ENCODE measurements at regions not wholly inside any gene's neighbourhood (a gene's known extent, or its start where the extent isn't known, plus 50 kb on each side); places are given as distances from the start of the nearest gene placed in this dataset.
"Not testable (repeated sequence)": the region's sequence is repeated elsewhere in the genome, so short reads cannot be mapped to it uniquely, and the experiment has no call there.

DNA sequence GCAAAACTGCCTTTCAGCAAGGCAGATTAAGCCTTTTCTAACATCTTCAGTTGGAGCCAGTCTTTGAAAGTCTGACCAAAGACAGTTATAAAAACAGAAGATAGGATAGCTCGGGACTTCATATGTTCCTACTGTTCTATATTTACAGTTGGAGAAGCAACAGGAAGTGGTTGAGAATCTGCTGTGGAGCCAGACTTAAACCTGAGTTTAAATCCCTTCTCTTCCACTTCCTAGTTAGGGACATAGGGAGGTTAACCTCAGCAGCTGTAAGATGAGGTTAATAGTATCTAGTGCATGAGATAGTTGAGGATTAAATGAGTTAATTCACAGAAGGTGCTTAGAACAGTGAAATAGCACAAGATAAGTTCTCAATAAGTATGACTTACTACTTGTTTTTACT lies 84.5 kb upstream of the FREM1 start:
- no peak for ATAC-seq (ENCODE audit: low read depth)
- peaks cover 2% of the 10 kb centered on the region for H3K27me3 Mint-ChIP-seq
- peak overlapping the region; percentile 88 for H3K27ac Mint-ChIP-seq
- POLR2A ChIA-PET, result no interaction called here
- H3K4me3 Mint-ChIP-seq, result peak overlapping the region; percentile 87
- H3K4me1 Mint-ChIP-seq, result peaks cover 32% of the 10 kb centered on the region
- no peaks in the 10 kb centered on the region for H3K36me3 Mint-ChIP-seq
- no peaks in the 10 kb centered on the region for H3K9me3 Mint-ChIP-seq
- DNase-seq, result no peak

DNA sequence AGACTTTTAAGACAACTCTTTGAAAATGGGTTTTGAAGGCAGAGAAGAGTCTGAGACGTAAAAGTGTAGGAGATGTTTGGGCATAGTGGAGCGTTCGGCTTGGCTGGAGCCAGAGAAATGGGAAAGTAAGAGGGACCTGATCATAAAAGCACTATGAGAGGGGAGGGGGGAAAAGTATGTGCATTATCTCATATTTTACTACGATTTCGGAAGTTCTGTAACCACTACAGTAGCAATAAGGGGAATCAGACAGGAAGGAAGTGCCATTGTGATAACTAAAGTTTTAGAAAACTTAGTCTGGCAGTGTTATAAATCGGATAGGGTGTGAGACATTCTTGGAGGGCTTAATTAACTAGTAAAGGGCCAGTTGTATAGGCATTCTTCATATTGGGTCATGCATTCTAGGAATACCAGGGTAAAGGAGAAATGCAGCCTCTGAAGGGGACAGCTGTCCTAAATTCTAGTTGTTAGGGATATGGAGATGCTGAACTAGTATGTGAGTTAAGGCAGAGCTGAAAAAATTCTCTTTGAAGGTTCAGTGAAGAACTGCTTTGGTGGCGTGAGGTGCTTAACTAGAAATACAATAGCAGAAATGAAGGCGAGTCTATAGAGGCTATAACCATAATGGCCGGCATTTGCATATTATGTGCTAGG lies 83.8 kb upstream of the FREM1 start:
- POLR2A ChIA-PET, result no interaction called here
- ATAC-seq (ENCODE audit: low read depth), result peak; percentile 75

DNA sequence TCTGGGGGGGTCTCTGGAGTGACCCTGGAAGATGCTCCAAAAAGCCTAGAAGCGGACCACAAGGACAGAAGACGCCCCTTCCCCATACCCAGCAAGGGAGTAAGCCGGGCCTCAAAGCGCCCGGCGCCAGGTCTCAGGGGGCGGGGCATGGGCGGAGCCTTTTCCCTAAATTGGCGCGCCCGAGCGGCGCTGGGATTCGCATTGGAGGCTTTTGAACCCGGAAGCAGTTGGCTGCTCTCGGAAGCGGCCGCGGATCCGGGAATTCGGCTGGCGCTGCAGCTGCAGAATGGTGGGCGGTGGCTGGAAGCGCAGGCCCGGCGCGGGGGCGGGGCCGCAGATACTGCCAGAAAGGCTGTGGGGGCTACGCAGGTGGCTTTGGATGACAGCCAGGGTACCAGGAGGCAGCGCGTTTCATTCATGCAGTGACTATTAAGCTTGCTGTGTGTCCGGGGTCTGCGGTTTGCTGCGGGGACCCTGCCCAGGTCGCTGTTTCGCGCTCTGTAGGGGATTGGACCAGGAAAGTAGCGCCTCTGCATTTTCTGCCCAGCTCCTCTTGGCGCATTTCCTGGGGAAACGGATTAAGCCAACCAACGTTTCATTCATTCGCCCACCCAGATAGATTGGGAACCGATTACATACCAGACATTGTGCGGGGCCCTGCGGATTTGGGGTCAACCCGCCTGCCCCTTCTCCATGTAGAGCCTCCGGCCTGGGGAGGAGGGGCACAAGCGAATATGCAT lies 83.0 kb upstream of the FREM1 start:
- Mint-ChIP-seq H3K36me3 (no peaks in the 10 kb centered on the region), H3K9me3 (no peaks in the 10 kb centered on the region), H3K27ac (peak overlapping the region; percentile 88), H3K4me1 (peaks cover 32% of the 10 kb centered on the region), H3K4me3 (peak overlapping the region; percentile 87), H3K27me3 (peaks cover 2% of the 10 kb centered on the region)
- ATAC-seq (ENCODE audit: low read depth) (peak; percentile 41), DNase-seq (peak; percentile 64)
- POLR2A ChIA-PET, result interaction anchor here (0.6 kb wide), 1 partner anchor 33 kb away, joined by 3 read pairs; no protein-coding TSS in a partner anchor

More for the DNA sequence above, 83.8 kb upstream of the FREM1 start:
- no peak for DNase-seq
- Mint-ChIP-seq H3K9me3 (no peaks in the 10 kb centered on the region), H3K27ac (peak overlapping the region; percentile 88), H3K4me3 (peak overlapping the region; percentile 87), H3K27me3 (peaks cover 2% of the 10 kb centered on the region), H3K36me3 (no peaks in the 10 kb centered on the region), H3K4me1 (peaks cover 32% of the 10 kb centered on the region)

DNA sequence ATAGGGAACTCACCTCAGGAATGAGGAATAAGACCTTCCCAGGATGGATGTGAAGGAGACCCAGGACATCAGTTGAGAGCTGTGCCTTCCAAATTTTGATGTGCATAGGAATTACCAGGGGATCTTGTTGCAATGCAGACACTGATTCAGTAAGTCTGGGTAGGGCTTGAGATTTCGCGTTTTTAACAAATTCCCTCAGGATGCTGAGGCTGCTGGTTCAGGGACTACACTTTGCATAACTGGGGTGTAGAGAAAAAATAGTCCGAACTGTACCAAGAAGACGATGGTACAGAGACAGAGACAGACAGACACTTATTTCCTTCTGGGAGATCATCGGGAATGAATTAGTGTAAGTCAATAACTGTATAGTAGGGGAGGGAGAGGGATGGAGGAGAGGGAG lies 82.3 kb upstream of the FREM1 start:
- DNase-seq, result no peak
- Mint-ChIP-seq H3K27ac (peak overlapping the region; percentile 36), H3K36me3 (no peaks in the 10 kb centered on the region), H3K27me3 (peaks cover 6% of the 10 kb centered on the region), H3K4me1 (peaks cover 30% of the 10 kb centered on the region), H3K4me3 (peak overlapping the region; percentile 87), H3K9me3 (no peaks in the 10 kb centered on the region)
- POLR2A ChIA-PET, result no interaction called here
- no peak for ATAC-seq (ENCODE audit: low read depth)

DNA sequence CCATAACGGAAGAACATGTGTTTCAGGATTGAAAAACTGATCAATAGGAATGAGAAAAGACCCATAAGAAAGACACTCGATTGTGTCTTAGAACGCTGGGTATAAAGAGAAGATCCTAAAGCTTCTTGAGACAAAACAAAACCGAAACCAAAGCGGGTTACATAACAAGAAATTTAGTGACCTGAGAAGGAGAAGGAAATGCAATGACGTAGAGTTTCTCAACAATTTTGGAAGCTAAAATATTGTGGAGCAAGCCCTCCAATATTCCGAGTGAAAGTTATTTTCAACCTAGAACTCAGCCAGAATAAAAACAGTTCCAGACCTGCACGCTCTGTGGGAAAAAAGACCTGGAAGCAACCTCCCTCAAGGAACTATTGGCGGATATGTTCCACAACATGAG lies 81.9 kb upstream of the FREM1 start:
- Mint-ChIP-seq H3K4me1 (peaks cover 30% of the 10 kb centered on the region), H3K36me3 (no peaks in the 10 kb centered on the region), H3K9me3 (no peaks in the 10 kb centered on the region), H3K27me3 (peaks cover 6% of the 10 kb centered on the region), H3K4me3 (peak overlapping the region; percentile 87), H3K27ac (no peak overlapping the region)
- POLR2A ChIA-PET, result no interaction called here
- ATAC-seq (ENCODE audit: low read depth) (no peak), DNase-seq (no peak)

DNA sequence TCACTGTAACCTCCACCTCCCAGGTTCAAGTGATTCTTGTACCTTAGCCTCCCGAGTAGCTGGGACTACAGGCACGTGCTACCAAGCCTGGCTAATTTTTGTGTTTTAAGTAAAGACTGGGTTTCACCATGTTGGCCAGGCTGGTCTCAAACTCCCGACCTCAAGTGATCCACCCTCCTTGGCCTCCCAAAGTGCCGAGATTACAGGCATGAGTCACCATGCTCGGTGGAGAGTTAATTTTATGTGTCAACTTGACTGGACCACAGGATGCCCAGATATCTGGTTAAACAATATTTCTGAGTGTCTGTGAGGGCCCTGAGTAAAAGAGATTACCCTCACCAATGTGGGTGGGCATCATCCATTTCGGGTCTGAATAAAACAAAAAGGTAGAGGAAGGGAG lies 80.4 kb upstream of the FREM1 start:
- H3K4me1 Mint-ChIP-seq, result peaks cover 28% of the 10 kb centered on the region
- H3K9me3 Mint-ChIP-seq; DNase-seq; ATAC-seq (ENCODE audit: low read depth); H3K36me3 Mint-ChIP-seq; POLR2A ChIA-PET; H3K27ac Mint-ChIP-seq; H3K27me3 Mint-ChIP-seq; H3K4me3 Mint-ChIP-seq: not testable (repeated sequence)

DNA sequence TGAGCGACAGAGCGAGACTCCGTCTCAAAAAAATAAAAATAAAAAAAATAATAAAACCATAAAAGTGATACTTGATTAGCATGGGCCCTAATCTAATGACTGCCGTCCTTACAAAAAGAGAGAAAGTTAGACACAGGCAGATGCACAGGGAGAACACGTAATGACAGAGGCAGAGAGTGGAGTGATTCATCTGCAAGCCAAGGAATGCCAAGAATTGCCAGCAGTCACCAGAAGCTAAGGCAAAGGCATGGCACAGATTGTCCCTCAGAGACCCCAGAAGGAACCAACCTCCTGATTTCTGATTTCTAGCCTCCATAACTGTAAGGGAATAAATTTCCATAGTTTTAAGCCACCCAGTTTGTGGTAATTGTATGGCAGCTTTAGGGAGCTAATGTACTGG lies 79.6 kb upstream of the FREM1 start:
- ATAC-seq (ENCODE audit: low read depth) (no peak), DNase-seq (no peak)
- H3K36me3 Mint-ChIP-seq, result no peaks in the 10 kb centered on the region
- peaks cover 28% of the 10 kb centered on the region for H3K4me1 Mint-ChIP-seq
- H3K27ac Mint-ChIP-seq, result no peak overlapping the region
- peaks cover 6% of the 10 kb centered on the region for H3K27me3 Mint-ChIP-seq
- POLR2A ChIA-PET, result no interaction called here
- H3K4me3 Mint-ChIP-seq, result no peak overlapping the region
- no peaks in the 10 kb centered on the region for H3K9me3 Mint-ChIP-seq

DNA sequence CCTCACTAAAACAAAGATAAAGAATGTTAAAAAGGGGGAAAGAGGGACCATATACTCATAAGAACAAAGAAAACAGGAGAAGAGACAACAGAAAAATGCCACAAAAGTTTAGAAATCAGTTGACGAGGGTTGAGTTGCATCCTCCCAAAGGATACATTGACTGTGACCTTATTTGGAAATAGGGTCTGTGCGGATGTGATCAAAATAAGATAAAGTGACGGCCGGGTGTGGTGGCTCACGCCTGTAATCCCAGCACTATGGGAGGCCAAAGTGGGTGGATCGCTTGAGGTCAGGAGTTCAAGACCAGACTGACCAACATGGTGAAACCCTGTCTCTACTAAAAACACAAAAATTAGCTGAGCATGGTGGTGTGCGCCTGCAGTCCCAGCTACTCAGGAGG lies 79.1 kb upstream of the FREM1 start:
- H3K4me1 Mint-ChIP-seq, result peaks cover 23% of the 10 kb centered on the region

DNA sequence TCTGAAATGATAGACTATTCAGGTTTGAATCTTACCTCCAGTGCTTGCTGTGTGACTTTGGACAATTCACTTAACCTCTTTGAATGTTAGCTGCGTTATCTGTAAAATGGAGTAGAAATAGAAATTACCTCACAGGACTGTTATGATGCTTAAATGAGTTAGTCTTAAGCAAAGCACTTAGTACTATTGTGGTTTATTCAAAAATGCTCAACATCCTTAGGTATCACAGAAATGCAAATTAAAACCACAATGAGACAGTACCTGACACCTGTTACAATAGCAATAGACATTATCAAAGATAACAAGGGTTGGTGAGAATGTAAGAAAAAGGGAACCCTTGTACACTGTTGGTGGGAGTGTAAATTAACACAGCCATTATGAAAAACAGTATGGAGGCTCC lies 77.6 kb upstream of the FREM1 start:
- Mint-ChIP-seq H3K9me3 (no peaks in the 10 kb centered on the region), H3K4me3 (no peak overlapping the region), H3K36me3 (no peaks in the 10 kb centered on the region), H3K27me3 (peaks cover 8% of the 10 kb centered on the region), H3K27ac (no peak overlapping the region), H3K4me1 (peaks cover 13% of the 10 kb centered on the region)
- ATAC-seq (ENCODE audit: low read depth), result no peak
- POLR2A ChIA-PET, result no interaction called here
- DNase-seq, result no peak

More for the DNA sequence above, 79.1 kb upstream of the FREM1 start:
- DNase-seq; H3K36me3 Mint-ChIP-seq; H3K4me3 Mint-ChIP-seq; H3K27me3 Mint-ChIP-seq; H3K9me3 Mint-ChIP-seq; POLR2A ChIA-PET; ATAC-seq (ENCODE audit: low read depth); H3K27ac Mint-ChIP-seq: not testable (repeated sequence)

DNA sequence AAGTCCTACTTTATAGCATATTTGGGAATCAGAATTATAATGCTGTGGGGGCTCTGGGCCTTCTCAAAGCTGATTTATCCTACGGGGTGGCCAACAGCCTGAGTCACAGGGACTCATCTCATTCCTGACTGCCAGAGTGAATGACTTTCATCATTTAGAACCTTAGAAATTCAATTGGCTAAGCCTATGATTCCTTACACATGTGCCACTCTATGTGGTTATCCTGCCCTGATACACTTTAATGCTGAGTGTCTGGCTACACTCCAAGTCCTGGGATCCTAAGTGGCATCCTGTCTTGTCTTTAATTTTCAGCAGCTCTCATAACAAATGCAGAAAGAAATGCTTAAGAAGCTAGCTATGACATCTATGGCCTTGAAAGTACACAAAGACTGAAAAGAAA lies 75.2 kb upstream of the FREM1 start:
- no peak for ATAC-seq (ENCODE audit: low read depth)
- no peaks in the 10 kb centered on the region for H3K36me3 Mint-ChIP-seq
- no peaks in the 10 kb centered on the region for H3K9me3 Mint-ChIP-seq
- peaks cover 13% of the 10 kb centered on the region for H3K27me3 Mint-ChIP-seq
- POLR2A ChIA-PET, result no interaction called here
- no peak for DNase-seq
- H3K27ac Mint-ChIP-seq, result no peak overlapping the region
- no peak overlapping the region for H3K4me3 Mint-ChIP-seq
- no peaks in the 10 kb centered on the region for H3K4me1 Mint-ChIP-seq

DNA sequence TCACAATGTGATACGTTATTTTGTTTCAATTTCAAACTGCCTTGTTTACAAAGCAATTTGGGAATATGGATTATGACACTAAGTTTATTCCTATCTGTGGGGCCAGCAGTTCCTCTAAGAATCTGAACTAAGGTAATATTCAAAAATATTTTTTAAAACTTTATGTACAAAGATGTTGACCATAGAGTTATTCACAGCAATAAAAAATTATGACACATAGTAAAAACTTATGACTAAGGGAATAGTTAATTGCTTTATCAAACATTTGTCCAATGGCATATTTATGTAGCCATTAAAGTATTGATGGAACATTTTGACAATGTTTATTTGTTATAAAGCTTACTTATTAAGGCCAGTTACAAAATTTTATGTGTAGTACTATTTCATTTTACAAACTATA lies 73.4 kb upstream of the FREM1 start:
- no peak for DNase-seq
- Mint-ChIP-seq H3K9me3 (no peaks in the 10 kb centered on the region), H3K27me3 (peaks cover 11% of the 10 kb centered on the region), H3K4me1 (no peaks in the 10 kb centered on the region), H3K36me3 (no peaks in the 10 kb centered on the region), H3K4me3 (no peak overlapping the region), H3K27ac (no peak overlapping the region)
- POLR2A ChIA-PET, result no interaction called here
- ATAC-seq (ENCODE audit: low read depth), result no peak

DNA sequence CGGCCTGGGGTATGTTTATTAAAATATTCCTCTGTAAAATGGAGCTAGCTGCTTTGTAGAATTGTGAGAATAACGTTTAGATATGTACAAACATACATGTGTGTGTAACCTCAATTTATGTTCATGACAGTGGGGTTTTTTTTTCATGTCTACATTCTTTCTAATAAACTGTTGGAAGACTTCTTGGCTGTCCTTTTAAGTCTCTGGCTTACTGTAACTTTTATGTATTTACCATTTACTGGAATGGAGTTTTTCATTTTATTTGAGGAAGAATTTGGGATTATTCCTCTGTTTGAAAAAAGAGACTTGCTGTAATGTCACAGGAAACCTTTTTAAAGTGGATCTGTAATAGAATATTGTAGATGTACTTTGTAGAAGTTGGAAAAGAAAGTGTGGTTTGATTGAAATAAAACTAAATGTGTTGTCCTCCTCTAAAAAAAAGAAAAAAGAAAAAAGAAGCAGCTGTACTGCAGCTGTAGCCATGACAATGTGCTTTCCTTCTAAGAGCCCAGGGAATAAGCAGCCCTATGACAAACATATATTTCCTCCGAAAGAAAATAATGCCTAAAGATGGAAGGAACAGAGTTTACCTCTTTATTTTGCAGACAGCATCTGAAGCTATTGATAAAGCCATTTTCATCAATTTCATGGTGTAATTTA lies 71.2 kb upstream of the FREM1 start:
- ATAC-seq (ENCODE audit: low read depth) (no peak), DNase-seq (no peak)
- Mint-ChIP-seq H3K36me3 (no peaks in the 10 kb centered on the region), H3K27me3 (peaks cover 9% of the 10 kb centered on the region), H3K27ac (no peak overlapping the region), H3K4me3 (no peak overlapping the region), H3K9me3 (no peaks in the 10 kb centered on the region), H3K4me1 (no peaks in the 10 kb centered on the region)
- POLR2A ChIA-PET, result no interaction called here

DNA sequence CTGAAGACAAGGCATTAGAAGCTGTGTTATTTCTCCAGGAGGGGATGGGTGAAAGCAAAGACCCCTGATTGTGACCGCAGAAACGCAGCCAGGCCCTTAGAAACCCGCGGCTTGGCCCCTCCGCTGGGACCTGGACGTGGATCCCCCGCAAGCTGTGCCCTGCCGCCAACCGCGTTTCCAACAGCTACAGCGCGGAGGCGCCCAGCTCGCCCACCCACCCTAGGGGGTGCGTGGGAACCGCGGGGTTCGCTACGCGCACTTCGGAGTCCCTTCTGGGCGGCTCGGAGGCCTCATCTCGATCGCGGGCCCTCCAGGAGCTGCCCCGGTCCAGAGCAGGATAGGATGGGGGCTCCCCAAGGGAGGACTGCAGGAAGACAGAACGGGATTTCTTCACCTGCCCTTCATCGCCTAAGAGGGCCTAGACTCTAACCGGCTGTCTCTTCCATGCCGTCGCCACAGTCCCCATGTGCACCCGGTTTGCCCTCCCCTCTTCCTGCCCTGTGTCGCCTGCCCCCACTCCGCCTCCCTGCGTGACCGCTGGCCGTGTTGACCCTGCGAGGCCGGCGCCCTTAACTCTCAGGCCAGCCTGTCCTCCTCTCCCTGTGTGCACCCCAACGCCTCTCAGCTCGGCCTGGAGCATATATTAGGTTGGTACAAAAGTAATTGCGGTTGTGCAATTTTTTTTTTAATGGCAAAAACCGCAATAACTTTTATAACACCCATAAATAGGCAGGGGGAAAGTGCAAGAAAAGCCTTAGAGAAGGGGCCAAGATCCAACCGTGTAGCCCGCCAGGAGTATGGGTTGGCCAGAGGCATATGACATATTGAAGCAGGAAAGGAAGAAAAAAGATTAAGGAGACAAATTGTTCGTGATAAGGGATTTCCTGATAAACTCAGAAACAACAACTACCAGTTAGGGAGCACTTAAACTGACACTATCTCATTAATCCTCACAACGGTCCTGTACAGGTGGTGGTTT lies 68.1 kb upstream of the FREM1 start:
- POLR2A ChIA-PET, result no interaction called here
- H3K27ac Mint-ChIP-seq, result no peak overlapping the region

More for the DNA sequence above, 68.1 kb upstream of the FREM1 start:
- Mint-ChIP-seq H3K9me3 (no peaks in the 10 kb centered on the region), H3K36me3 (no peaks in the 10 kb centered on the region), H3K27me3 (peaks cover 8% of the 10 kb centered on the region), H3K4me1 (no peaks in the 10 kb centered on the region), H3K4me3 (no peak overlapping the region)
- no peak for DNase-seq
- no peak for ATAC-seq (ENCODE audit: low read depth)
